HG02763 (cell line): ENCODE measurements at regions not wholly inside any gene's neighbourhood (a gene's known extent, or its start where the extent isn't known, plus 50 kb on each side); places are given as distances from the start of the nearest gene placed in this dataset.
A peak's percentile ranks its signal among the peaks of the same experiment; 100 is the strongest.
"Not testable (repeated sequence)": the region's sequence is repeated elsewhere in the genome, so short reads cannot be mapped to it uniquely, and the experiment has no call there.

Experiments used
- ATAC-seq: cut with Tn5 transposase; IDR thresholded peaks from one replicate; pipeline ENCODE4 v1.9.1; 2021; ENCODE audit warnings: mild to moderate bottlenecking, moderate library complexity; ENCODE audit not compliant: unreplicated experiment

DNA sequence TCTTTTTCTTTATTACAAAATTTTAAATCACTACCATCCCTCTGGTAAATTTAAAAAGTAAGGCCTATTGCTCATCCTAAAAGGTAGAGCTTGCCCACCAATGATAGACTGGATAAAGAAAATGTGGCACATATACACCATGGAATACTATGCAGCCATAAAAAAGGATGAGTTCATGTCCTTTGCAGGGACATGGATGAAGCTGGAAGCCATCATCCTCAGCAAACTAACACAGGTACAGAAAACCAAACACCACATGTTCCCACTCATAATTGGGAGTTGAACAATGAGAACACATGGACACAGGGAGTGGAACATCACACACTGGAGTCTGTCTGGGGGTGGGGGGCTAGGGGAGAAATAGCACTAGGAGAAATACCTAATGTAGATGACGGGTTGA, 155.2 kb upstream of the NOCT start:
- ATAC-seq, result not testable (repeated sequence)

DNA sequence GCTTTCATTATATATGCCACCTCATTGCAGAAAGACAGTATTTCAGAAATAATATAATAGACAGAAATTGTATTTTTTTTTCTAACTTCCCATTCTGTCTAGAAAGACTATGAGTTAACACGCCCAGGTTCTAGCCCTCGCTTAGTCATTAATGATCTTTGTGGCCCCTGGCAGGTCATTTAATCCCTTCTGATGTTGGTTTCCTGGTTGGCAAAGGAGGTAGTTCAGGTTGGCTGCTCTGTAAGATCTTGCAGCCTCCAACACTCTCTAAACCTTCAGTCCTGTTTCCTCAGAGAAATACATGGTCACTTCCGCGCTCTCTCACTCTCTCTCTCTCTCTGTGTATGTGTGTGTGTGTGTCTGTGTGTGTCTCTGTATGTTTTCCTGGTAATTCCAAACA, 156.3 kb upstream of the NOCT start:
- no peak for ATAC-seq

DNA sequence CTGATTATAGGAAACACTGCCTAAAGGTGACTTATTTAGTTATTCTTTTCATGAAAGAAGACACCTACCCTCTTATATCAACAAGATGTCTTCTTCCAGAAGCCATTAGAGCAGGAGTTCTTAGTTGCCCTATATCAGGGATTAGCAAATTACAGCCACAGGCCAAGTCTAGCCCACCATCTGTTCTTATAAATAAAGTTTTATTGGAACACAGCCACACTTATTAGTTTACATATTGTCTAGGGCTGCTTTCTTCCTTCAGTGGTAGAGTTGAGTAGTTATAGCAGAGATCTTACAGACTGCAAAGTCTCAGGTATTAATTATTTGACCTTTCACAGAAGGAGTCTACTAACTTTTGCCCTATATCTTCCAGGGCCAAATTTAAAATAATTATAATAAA, 157.2 kb upstream of the NOCT start:
- no peak for ATAC-seq

DNA sequence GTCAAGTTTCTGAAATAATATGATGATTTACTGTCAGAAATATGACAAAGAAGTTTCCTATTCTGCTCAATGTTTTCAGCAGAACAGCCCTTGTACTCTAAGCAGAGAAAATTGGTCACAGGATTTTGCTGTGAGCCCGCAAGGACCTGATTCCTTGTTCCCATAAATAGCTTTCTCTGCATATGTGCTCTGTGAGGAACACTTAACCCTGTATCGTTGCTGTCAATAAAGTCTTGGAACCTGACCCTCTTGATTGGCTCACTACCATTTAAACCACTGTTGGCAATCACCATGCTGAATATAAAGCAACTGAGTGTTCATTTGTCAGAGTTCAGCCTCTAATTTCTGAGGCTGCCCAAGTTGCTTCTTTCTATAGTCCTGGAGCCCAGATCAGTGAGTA, 158.2 kb upstream of the NOCT start:
- ATAC-seq, result no peak

DNA sequence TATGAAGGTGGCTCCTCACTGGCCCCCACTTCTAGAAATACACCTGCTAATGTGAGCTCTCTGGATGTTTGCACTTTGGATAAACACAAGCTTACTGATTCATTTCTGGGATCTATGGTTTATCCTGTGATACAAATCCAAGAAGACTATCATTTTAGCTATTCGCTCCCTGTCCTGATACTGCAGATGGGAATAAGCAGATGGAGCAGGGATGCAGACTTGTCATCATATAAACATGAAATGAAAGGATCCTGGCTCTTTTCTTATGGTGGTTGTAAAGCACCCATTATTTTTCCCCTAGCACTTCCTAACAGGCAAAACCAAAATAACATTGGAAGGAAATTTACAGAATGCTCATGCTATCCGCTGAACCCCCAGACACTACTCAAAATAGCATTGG, 162.9 kb upstream of the NOCT start:
- no peak for ATAC-seq

DNA sequence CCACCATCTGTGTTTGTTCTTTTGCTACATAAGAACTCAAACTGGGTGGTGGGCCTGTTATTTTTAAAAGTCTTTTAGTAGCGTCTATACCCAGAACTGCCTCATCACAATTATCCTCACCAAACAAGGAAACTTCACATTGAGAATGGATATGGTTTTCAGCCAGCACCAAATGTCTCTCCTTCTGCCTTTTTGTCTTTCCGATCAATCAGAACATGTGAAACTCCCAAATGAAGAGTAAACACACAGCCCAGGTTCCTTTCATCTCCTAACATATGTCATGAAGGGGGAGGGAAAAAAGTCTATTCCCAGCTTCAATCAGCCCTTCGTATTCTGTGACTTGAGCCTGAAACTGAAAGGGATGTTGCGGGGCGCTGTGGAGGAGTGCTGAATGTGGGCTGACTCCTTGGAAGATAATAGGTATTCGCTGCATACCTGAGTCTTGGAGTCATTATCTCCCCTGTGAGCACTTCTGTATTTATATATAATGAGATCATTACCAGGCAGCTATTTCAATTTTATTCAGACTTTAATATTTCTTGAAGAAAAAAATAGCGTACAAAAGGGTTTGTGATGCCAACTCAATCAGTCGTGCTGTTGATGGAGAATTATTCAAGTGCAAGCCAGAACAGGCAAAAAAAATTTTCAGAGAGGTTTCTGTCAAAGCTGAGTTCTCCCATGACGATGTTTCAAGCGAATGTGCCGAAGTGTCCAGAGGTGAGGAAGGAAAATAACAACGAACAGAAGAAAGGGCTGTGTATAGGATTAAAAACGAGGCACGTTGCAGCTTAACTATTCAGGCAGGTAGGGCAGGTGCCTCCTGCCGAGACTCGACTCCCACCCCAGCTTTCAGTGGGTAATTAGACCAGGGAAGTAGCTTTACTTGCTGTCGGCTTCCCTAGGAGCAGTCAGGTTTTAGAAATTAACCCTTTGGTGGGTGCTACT, 163.9 kb upstream of the NOCT start:
- ATAC-seq, result no peak

DNA sequence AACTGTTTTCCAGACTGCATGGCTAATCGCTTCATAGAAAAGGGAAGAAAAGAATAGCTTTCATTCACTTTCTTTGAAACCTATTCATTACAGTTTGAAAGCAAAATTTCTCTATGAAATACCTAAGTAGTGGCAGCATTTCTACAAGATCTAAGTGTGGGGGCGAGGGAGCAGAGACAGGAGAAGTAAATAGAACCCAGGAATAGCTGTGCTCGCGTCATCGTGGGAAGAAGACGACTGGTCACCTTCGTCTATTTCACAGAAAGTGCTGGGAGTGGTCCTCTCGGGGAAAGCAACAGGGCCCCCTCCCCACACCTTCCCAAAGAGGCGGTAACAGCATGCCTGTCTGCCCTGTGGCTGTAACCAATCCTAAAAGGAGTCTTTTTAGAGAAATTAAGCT, 169.9 kb upstream of the NOCT start:
- no peak for ATAC-seq

DNA sequence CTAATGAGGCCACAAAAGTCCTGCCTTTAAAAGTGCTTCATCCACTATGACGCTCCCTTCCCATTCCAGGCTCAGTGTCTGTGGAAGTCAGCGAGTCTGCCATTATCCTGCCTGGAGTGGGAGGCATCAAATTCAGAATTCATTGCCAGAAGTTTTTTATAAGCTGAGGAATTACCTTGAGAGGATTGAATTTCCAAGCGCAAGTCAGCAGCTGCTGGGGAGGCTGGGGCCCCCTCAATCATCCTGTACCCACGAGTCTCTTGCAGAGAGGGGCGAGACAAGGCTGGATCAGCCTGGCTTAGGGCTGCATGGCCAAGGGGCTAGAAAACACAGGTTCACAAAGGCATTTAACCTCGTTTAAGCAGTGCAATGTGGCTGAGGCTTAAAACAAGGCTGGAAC, 170.5 kb upstream of the NOCT start:
- no peak for ATAC-seq

DNA sequence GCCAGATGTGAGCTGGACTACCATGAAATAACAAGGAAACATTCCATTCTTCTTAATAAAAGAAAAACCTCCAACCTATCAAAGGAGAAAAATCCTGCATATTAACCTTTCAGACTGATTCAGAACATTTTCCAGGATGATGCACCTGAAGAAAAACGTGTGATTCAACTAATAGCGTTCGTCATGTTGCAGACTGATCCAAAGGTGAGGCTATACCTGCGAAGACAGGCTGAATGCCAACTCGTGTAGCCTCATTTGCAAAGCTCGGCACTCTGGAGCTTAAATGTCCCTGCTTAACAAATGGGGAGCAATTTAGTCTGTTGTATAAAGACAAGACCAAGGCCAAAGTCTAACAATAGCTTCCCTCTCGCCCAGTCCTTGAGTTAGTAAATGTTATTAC, 172.0 kb upstream of the NOCT start:
- no peak for ATAC-seq

DNA sequence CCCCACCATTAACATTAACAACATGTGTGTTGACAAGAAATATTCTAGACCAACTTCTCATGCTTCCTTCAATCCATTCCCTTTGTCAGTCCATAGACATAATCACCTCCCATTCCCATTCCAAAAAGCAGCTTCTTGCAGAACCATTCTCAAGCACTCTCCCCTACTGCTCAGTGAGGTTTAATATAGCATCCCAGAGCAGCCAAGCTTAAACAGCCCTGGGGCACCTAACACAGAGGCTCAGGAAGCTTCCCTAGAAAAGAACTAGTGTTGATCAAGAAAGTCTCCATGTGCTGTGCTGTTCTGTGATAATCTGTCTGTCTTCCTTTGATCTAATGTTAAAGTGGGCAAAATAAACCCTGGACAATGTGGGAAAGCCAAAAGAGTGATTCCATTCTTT, 174.2 kb upstream of the NOCT start:
- ATAC-seq, result no peak

DNA sequence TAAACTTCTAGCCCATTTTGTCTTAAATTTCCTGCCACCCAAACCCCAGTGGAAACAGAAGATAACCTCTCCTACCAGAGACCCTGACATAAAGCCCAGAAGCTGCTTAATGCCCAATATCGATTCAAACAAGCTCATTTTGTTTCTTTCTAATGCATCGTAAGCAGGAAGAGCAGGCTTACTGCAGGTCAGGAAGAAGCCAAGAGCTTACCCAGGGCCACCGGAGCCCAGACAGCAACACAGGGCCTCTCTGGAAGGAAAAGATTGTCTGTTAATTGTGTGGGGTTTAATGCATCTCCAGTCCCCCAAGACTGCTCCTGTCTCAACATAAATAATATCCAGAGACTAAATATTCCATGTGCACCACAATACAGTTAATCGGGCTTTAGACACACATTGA, 177.3 kb upstream of the NOCT start:
- no peak for ATAC-seq

DNA sequence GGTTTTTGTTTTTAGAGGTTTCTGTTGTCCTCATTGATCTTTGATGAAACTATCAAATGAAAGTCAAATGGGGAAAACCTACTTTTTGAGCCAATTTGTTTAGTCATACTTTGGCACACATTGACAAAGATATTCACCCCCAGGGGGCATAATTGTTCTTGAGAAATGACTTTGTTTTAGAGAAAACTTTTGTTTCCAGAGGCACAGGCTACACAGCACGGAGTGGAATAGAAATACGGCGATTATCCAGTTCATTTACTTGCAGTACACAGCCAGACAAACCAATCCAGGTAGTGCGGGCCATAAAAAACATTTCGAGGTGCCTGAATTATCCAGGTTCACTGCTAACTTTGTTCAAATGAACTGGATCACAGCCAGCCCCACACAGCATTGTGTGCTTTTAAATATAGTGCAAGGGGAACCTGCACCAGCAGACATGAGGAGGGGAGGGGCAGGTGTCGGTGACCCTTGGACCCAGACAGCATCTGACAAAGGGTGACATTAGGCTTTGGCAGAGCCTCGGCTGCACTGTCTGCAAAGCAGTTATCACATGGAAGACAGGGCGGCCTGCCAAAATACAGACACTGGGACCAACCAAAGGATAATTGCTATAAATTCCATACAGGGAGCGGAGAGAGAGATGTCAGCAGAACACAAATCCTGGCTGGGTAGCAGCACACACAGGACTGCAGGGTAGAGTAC, 179.6 kb upstream of the NOCT start:
- no peak for ATAC-seq

DNA sequence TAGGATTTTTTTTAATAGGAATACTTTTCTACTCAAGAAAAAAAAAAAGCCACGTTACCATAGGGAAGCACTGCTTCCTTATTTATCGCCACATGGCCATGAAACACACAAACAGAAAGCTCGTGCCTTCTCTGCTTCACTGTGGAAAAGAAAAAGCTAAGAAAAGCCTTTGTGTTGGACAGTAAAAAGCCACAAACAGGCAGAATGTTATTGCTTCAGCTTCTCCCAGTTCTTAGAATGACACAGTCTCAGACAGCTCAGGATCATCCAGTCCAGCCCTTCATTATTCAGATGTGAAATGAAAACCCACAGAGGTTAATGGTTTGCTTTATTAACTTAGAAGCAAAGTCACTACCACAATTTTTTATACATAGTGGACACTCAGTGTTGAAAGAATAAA, 181.6 kb upstream of the NOCT start:
- ATAC-seq, result peak; percentile 63

DNA sequence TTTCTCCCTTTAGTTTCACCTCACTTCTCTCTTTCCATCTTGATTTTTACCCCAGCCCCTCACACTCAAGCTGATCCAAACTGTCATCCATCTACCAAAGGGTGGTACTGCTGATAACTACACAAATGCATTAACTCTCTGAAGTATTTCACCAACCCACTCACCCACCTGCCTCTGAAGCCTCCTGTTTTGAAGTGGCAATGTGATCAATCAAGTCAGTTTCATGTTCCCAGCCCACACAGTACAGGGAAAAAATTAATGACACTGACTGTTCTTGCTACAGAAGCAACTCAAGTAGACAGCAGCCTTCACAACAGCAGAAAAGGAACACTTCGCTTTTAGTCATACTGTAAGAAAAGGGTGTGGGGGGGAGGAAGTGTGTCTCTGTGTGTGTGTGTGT, 183.0 kb upstream of the NOCT start:
- no peak for ATAC-seq

DNA sequence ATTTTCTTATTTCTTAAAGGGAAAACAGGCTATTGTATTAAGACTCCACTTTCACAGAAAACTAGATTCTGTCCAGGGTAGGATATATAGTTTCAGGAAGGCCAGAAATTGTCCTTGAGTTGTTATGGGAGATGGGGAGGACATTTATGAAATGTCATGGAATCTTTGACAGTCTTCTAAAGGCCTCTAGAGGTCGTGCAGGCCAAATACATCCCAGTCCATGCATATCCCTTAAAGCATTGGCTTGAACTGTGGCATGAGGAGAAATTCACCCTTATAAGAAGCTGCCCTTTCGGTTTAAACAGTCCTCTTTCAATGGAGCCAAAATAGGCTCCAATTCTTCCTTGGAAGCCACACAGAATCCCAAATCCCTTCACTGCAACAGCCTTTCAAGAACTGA, 183.6 kb upstream of the NOCT start:
- ATAC-seq, result no peak

DNA sequence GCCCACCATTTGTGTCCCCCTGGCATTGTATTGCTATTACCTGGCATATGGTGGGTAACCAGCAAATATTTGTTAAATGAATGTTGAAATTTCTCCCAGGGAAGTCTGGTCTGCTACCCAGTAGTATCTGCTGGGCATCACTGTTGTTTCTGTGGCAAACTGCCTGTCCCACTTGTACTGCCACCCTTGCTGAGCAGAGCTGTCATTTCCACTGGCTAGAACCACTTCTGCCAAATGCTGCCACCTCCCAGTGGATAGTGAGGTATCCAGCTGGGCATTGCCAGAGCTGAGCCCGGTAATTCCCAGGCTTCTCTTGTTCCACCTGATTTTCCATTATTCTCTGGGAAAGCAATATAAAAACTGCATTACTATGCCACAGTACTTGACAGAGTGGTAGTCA, 186.7 kb upstream of the NOCT start:
- no peak for ATAC-seq

DNA sequence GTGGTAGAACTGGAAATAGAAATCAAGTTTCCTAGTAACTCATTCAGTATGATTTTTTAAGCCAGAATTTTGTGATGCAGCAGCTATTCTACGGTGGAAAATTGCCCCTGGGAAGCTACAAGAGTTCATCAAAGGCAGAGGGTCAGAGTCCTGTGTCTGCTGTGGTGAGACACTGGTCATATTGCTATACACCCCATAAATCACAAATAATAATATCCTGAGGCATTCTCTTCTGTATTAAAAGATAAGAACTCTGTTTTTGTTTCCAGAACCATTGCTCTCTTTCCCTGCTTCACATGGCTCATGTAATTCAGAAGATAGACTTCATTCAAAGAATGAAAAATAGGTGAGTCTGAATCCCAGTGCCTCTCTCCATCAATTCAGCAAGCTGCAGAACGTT, 188.8 kb upstream of the NOCT start:
- ATAC-seq, result no peak

DNA sequence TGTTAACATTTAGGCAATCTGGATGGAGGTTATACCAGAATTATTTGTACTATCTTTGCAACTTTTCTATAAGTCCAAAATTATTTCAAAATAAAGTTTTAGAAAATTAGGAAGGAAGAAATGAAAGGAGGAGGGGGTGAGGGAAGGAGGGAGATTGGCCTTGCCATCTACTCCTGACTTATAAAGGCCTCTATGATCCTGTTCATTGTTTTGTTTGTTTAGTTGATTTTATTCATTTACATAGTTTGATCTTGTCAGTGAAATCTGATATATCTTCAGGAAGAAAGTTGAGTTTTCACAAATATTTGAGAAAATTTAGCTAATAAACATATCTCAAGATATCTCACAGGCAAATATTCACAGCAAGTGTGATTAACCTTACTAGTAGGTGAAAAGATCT, 189.3 kb upstream of the NOCT start:
- ATAC-seq, result no peak

DNA sequence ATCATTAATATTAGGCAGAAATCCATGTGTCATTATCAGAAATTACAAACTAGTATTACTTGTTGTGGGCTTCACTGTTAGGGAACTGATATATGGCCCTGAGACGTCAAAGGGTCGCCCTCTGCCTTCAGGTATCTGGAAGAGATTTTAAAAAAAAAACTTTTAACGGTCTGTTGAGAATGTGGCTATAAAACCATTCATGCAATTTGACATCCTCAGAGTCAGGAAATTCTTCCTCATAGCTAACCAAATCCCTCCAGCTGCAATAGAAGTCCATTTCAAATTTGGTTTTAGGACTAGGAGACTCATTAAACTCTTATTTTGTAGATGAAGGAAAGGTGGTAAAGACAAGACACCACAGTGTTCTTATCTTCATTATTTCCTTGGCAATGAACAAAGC, 194.2 kb upstream of the NOCT start:
- ATAC-seq, result no peak

DNA sequence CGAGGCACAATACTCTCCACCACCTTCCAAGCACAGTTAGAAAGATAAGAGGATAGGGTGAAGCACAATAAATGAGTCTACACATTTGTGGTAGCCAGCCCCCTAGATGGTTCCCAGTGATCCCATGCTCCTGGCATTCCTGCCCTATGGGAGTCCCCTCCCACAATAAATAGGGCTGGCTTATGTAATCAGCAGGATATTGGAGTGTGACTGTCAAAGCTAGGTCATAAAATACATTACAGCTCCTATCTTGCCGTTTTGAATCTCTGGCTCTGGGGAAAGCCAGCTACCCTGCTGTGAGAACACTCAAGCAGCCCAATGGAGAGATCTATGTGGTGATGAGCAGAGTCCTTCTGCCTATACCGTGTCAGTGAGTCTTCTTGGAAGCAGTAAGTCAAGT, 198.7 kb upstream of the NOCT start:
- ATAC-seq, result no peak

DNA sequence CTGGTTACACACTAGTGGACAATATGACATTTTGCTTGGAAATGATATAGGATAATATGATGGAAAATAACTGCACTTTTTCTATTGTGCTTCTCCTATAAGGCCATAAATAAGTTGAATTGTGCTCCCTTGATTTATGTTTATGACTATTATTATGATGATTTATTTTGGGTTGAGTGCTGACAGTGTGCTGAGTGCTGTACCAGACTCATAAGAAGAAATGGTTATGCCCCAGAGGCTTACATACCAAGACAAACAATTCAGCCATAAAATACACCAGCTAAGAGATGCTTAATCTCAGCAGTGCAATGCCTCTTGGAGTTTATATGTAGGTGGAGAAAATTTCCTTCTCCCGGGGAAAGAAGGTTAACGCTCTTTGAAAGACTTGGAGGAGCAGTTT, 199.8 kb upstream of the NOCT start:
- ATAC-seq, result no peak

DNA sequence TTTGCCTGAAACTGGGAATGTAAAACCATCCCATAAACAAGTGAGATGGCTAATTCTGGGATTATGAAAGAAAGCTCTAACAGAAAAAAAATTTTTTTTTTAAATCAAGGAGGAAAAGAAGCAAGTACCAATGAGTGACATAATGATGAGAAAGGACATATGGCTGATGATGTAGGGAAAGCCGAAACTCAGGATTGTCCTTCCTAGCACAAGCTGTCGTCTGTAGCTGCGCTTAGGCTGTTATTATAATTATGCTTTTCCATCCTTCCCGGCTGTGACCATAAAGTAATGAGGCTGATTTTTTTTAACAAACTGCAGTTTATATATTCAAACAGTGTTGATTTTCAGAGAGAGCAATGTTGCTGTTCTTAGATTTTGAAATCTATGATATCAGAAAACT, 209.8 kb upstream of the NOCT start:
- no peak for ATAC-seq
